ENCODE measurements at regions not wholly inside any gene's neighbourhood (a gene's known extent, or its start where the extent isn't known, plus 50 kb on each side); places are given as distances from the start of the nearest gene placed in this dataset.

- TF ChIP-seq GATA2 (IDR thresholded peaks at IDR 0.05; ENCODE audit: insufficient read depth, insufficient read length, low read depth, low read length) (no peak), MAX (IDR thresholded peaks at IDR 0.05; ENCODE audit: insufficient read depth, insufficient read length) (no peak)
- dilution Hi-C loops (cut with MboI; ENCODE audit: extremely low pct_ligation_motif_present, low sequenced_read_pairs) (no loop called here), intact Hi-C loops (cut with micrococcal nuclease) (no loop called here)
- Histone ChIP-seq H3K36me3 (ENCODE audit: control insufficient read depth in 2 of 2, extremely low read depth in 1 of 2, insufficient read depth in 2 of 2, low read length in 2 of 2) (no peaks in the 10 kb centered on the region), H3K27me3 (ENCODE audit: control insufficient read depth in 2 of 2, insufficient read depth in 2 of 2, low read length in 2 of 2) (no peaks in the 10 kb centered on the region), H4K20me1 (replicated peaks; ENCODE audit: control insufficient read depth, extremely low read depth, insufficient read depth, low read length) (no peaks in the 10 kb centered on the region), H3K4me2 (ENCODE audit: insufficient read depth, low read length) (no peak overlapping the region), H3K9ac (replicated peaks; ENCODE audit: extremely low read depth, insufficient read depth, low read length) (no peak overlapping the region), H2AFZ (ENCODE audit: low read depth, low read length) (no peak overlapping the region), H3K4me3 (replicated peaks in 1 of 3; ENCODE audit: insufficient read depth in 1 of 3, low read depth in 1 of 3, low read length in 3 of 3) (no peak overlapping the region), H3K27ac (ENCODE audit: insufficient read depth, low read depth, low read length) (no peak overlapping the region), H3K79me2 (ENCODE audit: control insufficient read depth, insufficient read depth, low read length) (no peaks in the 10 kb centered on the region), H3K4me1 (ENCODE audit: control insufficient read depth, extremely low read depth, insufficient read depth, low read length) (no peaks in the 10 kb centered on the region), H3K9me1 (replicated peaks; ENCODE audit: control insufficient read depth, extremely low read depth, insufficient read depth, low read length) (no peaks in the 10 kb centered on the region), H3K9me3 (replicated peaks; ENCODE audit: control insufficient read depth, insufficient read depth, low read length) (no peaks in the 10 kb centered on the region)
- no TSS peak for BruUV-seq (replicated peaks)
- DNase-seq (ENCODE audit: low read depth, low spot score), result no peak
- ChIA-PET CTCF (interaction anchor here (2.0 kb wide), 1 partner anchor 210 kb away, joined by 5 read pairs; no protein-coding TSS in a partner anchor), POLR2A (no interaction called here)
- no peak for FAIRE-seq
Measured at GRCh38 chr4:17126321-17126966, 228.0 kb upstream of the LDB2 start.

GRCh38 chr4:17124767-17125166 lies 226.3 kb upstream of the LDB2 start:
- H4K20me1 ChIP-seq (replicated peaks; ENCODE audit: control insufficient read depth, extremely low read depth, insufficient read depth, low read length), result no peaks in the 10 kb centered on the region
- H3K9me1 ChIP-seq (replicated peaks; ENCODE audit: control insufficient read depth, extremely low read depth, insufficient read depth, low read length), result no peaks in the 10 kb centered on the region
- H3K9me3 ChIP-seq (replicated peaks; ENCODE audit: control insufficient read depth, insufficient read depth, low read length), result no peaks in the 10 kb centered on the region
- no peaks in the 10 kb centered on the region for H3K4me1 ChIP-seq (ENCODE audit: control insufficient read depth, extremely low read depth, insufficient read depth, low read length)
- H3K4me2 ChIP-seq (ENCODE audit: insufficient read depth, low read length), result no peak overlapping the region
- intact Hi-C loops (cut with micrococcal nuclease) (no loop called here), dilution Hi-C loops (cut with MboI; ENCODE audit: extremely low pct_ligation_motif_present, low sequenced_read_pairs) (no loop called here)
- FAIRE-seq (no peak), DNase-seq (ENCODE audit: low read depth, low spot score) (no peak)
- no TSS peak for BruUV-seq (replicated peaks)
- no peak overlapping the region for H3K9ac ChIP-seq (replicated peaks; ENCODE audit: extremely low read depth, insufficient read depth, low read length)
- CTCF ChIA-PET, result no interaction called here
- POLR2A ChIA-PET, result no interaction called here
- no peaks in the 10 kb centered on the region for H3K36me3 ChIP-seq (ENCODE audit: control insufficient read depth in 2 of 2, extremely low read depth in 1 of 2, insufficient read depth in 2 of 2, low read length in 2 of 2)
- H3K27ac ChIP-seq (ENCODE audit: insufficient read depth, low read depth, low read length), result no peak overlapping the region
- H3K27me3 ChIP-seq (ENCODE audit: control insufficient read depth in 2 of 2, insufficient read depth in 2 of 2, low read length in 2 of 2), result no peaks in the 10 kb centered on the region
- H3K79me2 ChIP-seq (ENCODE audit: control insufficient read depth, insufficient read depth, low read length), result no peaks in the 10 kb centered on the region
- H2AFZ ChIP-seq (ENCODE audit: low read depth, low read length), result no peak overlapping the region
- no peak overlapping the region for H3K4me3 ChIP-seq (replicated peaks in 1 of 3; ENCODE audit: insufficient read depth in 1 of 3, low read depth in 1 of 3, low read length in 3 of 3)
- TF ChIP-seq CTCF (IDR thresholded peaks at IDR 0.05; ENCODE audit: extremely low read depth in 1 of 2, insufficient read depth in 1 of 2, low read depth in 1 of 2, low read length in 2 of 2) (peak in 1 of 2 donors; percentile 14), GATA2 (IDR thresholded peaks at IDR 0.05; ENCODE audit: insufficient read depth, insufficient read length, low read depth, low read length) (no peak)
